ENCODE measurements at regions not wholly inside any gene's neighbourhood (a gene's known extent, or its start where the extent isn't known, plus 50 kb on each side); places are given as distances from the start of the nearest gene placed in this dataset.
A peak's percentile ranks its signal among the peaks of the same experiment; 100 is the strongest.

- Histone ChIP-seq H3K36me3 (replicated peaks in 1 of 2; ENCODE audit: control insufficient read depth in 2 of 2, insufficient read depth in 2 of 2, low read length in 2 of 2) (no peaks in the 10 kb centered on the region), H2BK5ac (ENCODE audit: low read length) (no peak overlapping the region), H3K4me2 (ENCODE audit: insufficient read depth, low read length, poor library complexity, severe bottlenecking) (no peak overlapping the region), H3K4me3 (ENCODE audit: low read length in 2 of 2) (no peak overlapping the region), H2BK120ac (ENCODE audit: low read depth, low read length) (no peak overlapping the region), H3K4ac (ENCODE audit: low read length) (no peak overlapping the region), H4K91ac (ENCODE audit: low read depth, low read length, poor library complexity) (no peak overlapping the region), H3K23ac (ENCODE audit: low read depth, low read length, poor library complexity) (no peak overlapping the region), H3K9ac (ENCODE audit: low read depth, low read length, poor library complexity) (no peak overlapping the region), H3K27me3 (ENCODE audit: control insufficient read depth in 3 of 3, insufficient read depth in 3 of 3, low read depth in 1 of 3, low read length in 3 of 3) (no peaks in the 10 kb centered on the region), H3K4me1 (ENCODE audit: control insufficient read depth in 2 of 2, insufficient read depth in 1 of 2, low read depth in 1 of 2, low read length in 2 of 2) (peaks cover 0 to 22% of the 10 kb centered on the region in 2 donors), H3K27ac (replicated peaks; ENCODE audit: low read length) (no peak overlapping the region), H2AFZ (ENCODE audit: low read length) (no peak overlapping the region), H3K18ac (ENCODE audit: low read length) (no peak overlapping the region), H4K8ac (ENCODE audit: low read depth, low read length) (no peak overlapping the region), H2AK5ac (ENCODE audit: low read depth, low read length) (no peak overlapping the region), H3K14ac (ENCODE audit: low read length) (no peak overlapping the region), H3K9me3 (replicated peaks in 1 of 2; ENCODE audit: control insufficient read depth in 2 of 2, insufficient read depth in 1 of 2, low read depth in 1 of 2, low read length in 2 of 2) (no peaks in the 10 kb centered on the region), H2BK15ac (ENCODE audit: low read length) (no peak overlapping the region), H3K79me1 (ENCODE audit: low read depth, low read length) (no peaks in the 10 kb centered on the region), H2BK12ac (ENCODE audit: low read length) (no peak overlapping the region)
- no CpG with 5 or more reads among the region's 3 CpGs for WGBS, 2 donors (ENCODE audit: extremely low coverage in 2 of 2, insufficient read length in 2 of 2, insufficient replicate concordance in 1 of 2)
- DNase-seq (ENCODE audit: low spot score): no peak
Observed at GRCh38 chr19:28486473-28486872, 726.5 kb downstream of the UQCRFS1 start.

- H2BK12ac ChIP-seq (ENCODE audit: low read length): no peak overlapping the region
- no peak for DNase-seq (ENCODE audit: low spot score)
- H3K9me3 ChIP-seq (replicated peaks in 1 of 2; ENCODE audit: control insufficient read depth in 2 of 2, insufficient read depth in 1 of 2, low read depth in 1 of 2, low read length in 2 of 2): no peaks in the 10 kb centered on the region
- no peak overlapping the region for H3K9ac ChIP-seq (ENCODE audit: low read depth, low read length, poor library complexity)
- peaks cover 0 to 19% of the 10 kb centered on the region in 2 donors for H3K4me1 ChIP-seq (ENCODE audit: control insufficient read depth in 2 of 2, insufficient read depth in 1 of 2, low read depth in 1 of 2, low read length in 2 of 2)
- H3K23ac ChIP-seq (ENCODE audit: low read depth, low read length, poor library complexity): no peak overlapping the region
- H4K91ac ChIP-seq (ENCODE audit: low read depth, low read length, poor library complexity): no peak overlapping the region
- H2BK15ac ChIP-seq (ENCODE audit: low read length): peak overlapping the region; percentile 2
- no peaks in the 10 kb centered on the region for H3K27me3 ChIP-seq (ENCODE audit: control insufficient read depth in 3 of 3, insufficient read depth in 3 of 3, low read depth in 1 of 3, low read length in 3 of 3)
- no peak overlapping the region for H3K4me3 ChIP-seq (ENCODE audit: low read length in 2 of 2)
- WGBS, 2 donors (ENCODE audit: extremely low coverage in 2 of 2, insufficient read length in 2 of 2, insufficient replicate concordance in 1 of 2): no CpG with 5 or more reads among the region's 9 CpGs
- H2BK120ac ChIP-seq (ENCODE audit: low read depth, low read length): no peak overlapping the region
- H3K18ac ChIP-seq (ENCODE audit: low read length): no peak overlapping the region
- no peak overlapping the region for H4K8ac ChIP-seq (ENCODE audit: low read depth, low read length)
- H3K14ac ChIP-seq (ENCODE audit: low read length): no peak overlapping the region
- H3K27ac ChIP-seq (replicated peaks; ENCODE audit: low read length): no peak overlapping the region
- no peak overlapping the region for H2AFZ ChIP-seq (ENCODE audit: low read length)
- no peak overlapping the region for H3K4ac ChIP-seq (ENCODE audit: low read length)
- no peak overlapping the region for H2BK5ac ChIP-seq (ENCODE audit: low read length)
- no peak overlapping the region for H3K4me2 ChIP-seq (ENCODE audit: insufficient read depth, low read length, poor library complexity, severe bottlenecking)
- H3K79me1 ChIP-seq (ENCODE audit: low read depth, low read length): no peaks in the 10 kb centered on the region
- no peak overlapping the region for H2AK5ac ChIP-seq (ENCODE audit: low read depth, low read length)
- H3K36me3 ChIP-seq (replicated peaks in 1 of 2; ENCODE audit: control insufficient read depth in 2 of 2, insufficient read depth in 2 of 2, low read length in 2 of 2): no peaks in the 10 kb centered on the region
Observed at GRCh38 chr19:28485292-28485691, 727.7 kb downstream of the UQCRFS1 start.

- WGBS, 2 donors (ENCODE audit: extremely low coverage in 2 of 2, insufficient read length in 2 of 2, insufficient replicate concordance in 1 of 2): no CpG with 5 or more reads among the region's 3 CpGs
- no peak for DNase-seq (ENCODE audit: low spot score)
- Histone ChIP-seq H2BK5ac (ENCODE audit: low read length) (no peak overlapping the region), H3K14ac (ENCODE audit: low read length) (no peak overlapping the region), H2AFZ (ENCODE audit: low read length) (no peak overlapping the region), H3K9me3 (replicated peaks in 1 of 2; ENCODE audit: control insufficient read depth in 2 of 2, insufficient read depth in 1 of 2, low read depth in 1 of 2, low read length in 2 of 2) (no peaks in the 10 kb centered on the region), H2BK120ac (ENCODE audit: low read depth, low read length) (no peak overlapping the region), H3K27me3 (ENCODE audit: control insufficient read depth in 3 of 3, insufficient read depth in 3 of 3, low read depth in 1 of 3, low read length in 3 of 3) (no peaks in the 10 kb centered on the region), H3K9ac (ENCODE audit: low read depth, low read length, poor library complexity) (no peak overlapping the region), H3K4me1 (ENCODE audit: control insufficient read depth in 2 of 2, insufficient read depth in 1 of 2, low read depth in 1 of 2, low read length in 2 of 2) (peaks cover 0 to 12% of the 10 kb centered on the region in 2 donors), H3K36me3 (replicated peaks in 1 of 2; ENCODE audit: control insufficient read depth in 2 of 2, insufficient read depth in 2 of 2, low read length in 2 of 2) (no peaks in the 10 kb centered on the region), H2BK12ac (ENCODE audit: low read length) (peak overlapping the region; percentile 27), H3K27ac (replicated peaks; ENCODE audit: low read length) (no peak overlapping the region), H3K4ac (ENCODE audit: low read length) (no peak overlapping the region), H2BK15ac (ENCODE audit: low read length) (no peak overlapping the region), H3K4me2 (ENCODE audit: insufficient read depth, low read length, poor library complexity, severe bottlenecking) (no peak overlapping the region), H2AK5ac (ENCODE audit: low read depth, low read length) (no peak overlapping the region), H3K23ac (ENCODE audit: low read depth, low read length, poor library complexity) (no peak overlapping the region), H4K91ac (ENCODE audit: low read depth, low read length, poor library complexity) (no peak overlapping the region), H3K4me3 (ENCODE audit: low read length in 2 of 2) (no peak overlapping the region), H3K18ac (ENCODE audit: low read length) (peak overlapping the region; percentile 90), H3K79me1 (ENCODE audit: low read depth, low read length) (no peaks in the 10 kb centered on the region), H4K8ac (ENCODE audit: low read depth, low read length) (no peak overlapping the region)
Observed at GRCh38 chr19:28483197-28483596, 729.8 kb downstream of the UQCRFS1 start.

- Histone ChIP-seq H2AK5ac (ENCODE audit: low read depth, low read length) (no peak overlapping the region), H3K79me1 (ENCODE audit: low read depth, low read length) (no peaks in the 10 kb centered on the region), H2BK15ac (ENCODE audit: low read length) (no peak overlapping the region), H2BK120ac (ENCODE audit: low read depth, low read length) (no peak overlapping the region), H2AFZ (ENCODE audit: low read length) (no peak overlapping the region), H2BK5ac (ENCODE audit: low read length) (no peak overlapping the region), H3K23ac (ENCODE audit: low read depth, low read length, poor library complexity) (no peak overlapping the region), H3K36me3 (replicated peaks in 1 of 2; ENCODE audit: control insufficient read depth in 2 of 2, insufficient read depth in 2 of 2, low read length in 2 of 2) (no peaks in the 10 kb centered on the region), H3K4me2 (ENCODE audit: insufficient read depth, low read length, poor library complexity, severe bottlenecking) (no peak overlapping the region), H4K91ac (ENCODE audit: low read depth, low read length, poor library complexity) (no peak overlapping the region), H2BK12ac (ENCODE audit: low read length) (no peak overlapping the region), H3K4me3 (ENCODE audit: low read length in 2 of 2) (no peak overlapping the region), H3K18ac (ENCODE audit: low read length) (no peak overlapping the region), H3K14ac (ENCODE audit: low read length) (no peak overlapping the region), H4K8ac (ENCODE audit: low read depth, low read length) (no peak overlapping the region), H3K27me3 (ENCODE audit: control insufficient read depth in 3 of 3, insufficient read depth in 3 of 3, low read depth in 1 of 3, low read length in 3 of 3) (no peaks in the 10 kb centered on the region), H3K4ac (ENCODE audit: low read length) (no peak overlapping the region), H3K27ac (replicated peaks; ENCODE audit: low read length) (no peak overlapping the region), H3K4me1 (ENCODE audit: control insufficient read depth in 2 of 2, insufficient read depth in 1 of 2, low read depth in 1 of 2, low read length in 2 of 2) (peaks cover 0 to 10% of the 10 kb centered on the region in 2 donors), H3K9me3 (replicated peaks in 1 of 2; ENCODE audit: control insufficient read depth in 2 of 2, insufficient read depth in 1 of 2, low read depth in 1 of 2, low read length in 2 of 2) (no peaks in the 10 kb centered on the region), H3K9ac (ENCODE audit: low read depth, low read length, poor library complexity) (no peak overlapping the region)
- no CpG with 5 or more reads among the region's 3 CpGs for WGBS, 2 donors (ENCODE audit: extremely low coverage in 2 of 2, insufficient read length in 2 of 2, insufficient replicate concordance in 1 of 2)
- DNase-seq (ENCODE audit: low spot score): no peak
Observed at GRCh38 chr19:28482221-28482620, 730.7 kb downstream of the UQCRFS1 start.

Data from neuronal stem cell (in vitro differentiated cells).